Activated naive CD8-positive, alpha-beta T cell treated with anti-CD3 and anti-CD28 coated beads, Interleukin-2, amount 50 U/mL, for 16 hours (primary cell): ENCODE measurements at regions not wholly inside any gene's neighbourhood (a gene's known extent, or its start where the extent isn't known, plus 50 kb on each side); places are given as distances from the start of the nearest gene placed in this dataset.
A peak's percentile ranks its signal among the peaks of the same experiment; 100 is the strongest.

Source experiments
- DNase-seq: peaks from one replicate; pipeline ENCODE4 v3.0.0-alpha.2; 2020; ENCODE audit warnings: low read depth, low spot score

DNA sequence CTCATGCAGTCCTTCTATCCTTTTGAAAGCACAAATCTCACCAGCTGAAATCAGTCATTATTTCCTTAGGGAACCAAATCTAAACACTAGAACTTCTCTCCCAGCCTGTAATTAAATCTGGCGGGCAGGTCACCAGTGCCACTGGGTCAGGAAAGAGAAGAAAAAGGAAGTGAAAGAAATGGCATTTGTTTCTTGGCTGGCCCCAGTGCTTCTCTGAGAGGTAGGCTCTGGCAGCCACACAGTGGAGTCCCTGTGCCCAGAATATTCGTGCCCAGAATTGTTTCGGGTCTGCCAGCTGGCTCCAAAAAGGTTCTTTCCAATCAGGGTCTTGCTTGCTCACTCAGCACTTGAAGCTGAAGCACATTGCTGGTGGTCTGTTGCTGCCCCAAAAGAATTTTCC, 133.9 kb upstream of the MTAP start:
- no peak for DNase-seq

DNA sequence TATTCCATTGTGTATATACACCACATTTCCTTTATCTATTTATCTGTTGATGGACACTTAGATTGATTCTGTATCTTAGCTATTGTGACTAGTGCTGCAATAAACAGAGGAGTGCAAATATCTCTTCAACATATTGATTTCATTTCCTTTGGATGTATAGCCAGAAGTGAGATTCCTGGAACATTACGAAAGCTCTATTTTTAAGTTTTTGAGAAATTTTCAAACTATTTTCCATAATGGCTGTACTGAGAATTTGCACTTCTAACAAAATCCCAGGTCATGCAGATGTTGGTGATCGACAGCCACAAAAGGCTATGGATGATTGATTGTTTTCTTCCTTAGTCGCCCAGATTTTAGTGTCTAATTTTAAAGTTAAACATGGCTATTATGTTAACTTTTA, 132.7 kb upstream of the MTAP start:
- DNase-seq = no peak

DNA sequence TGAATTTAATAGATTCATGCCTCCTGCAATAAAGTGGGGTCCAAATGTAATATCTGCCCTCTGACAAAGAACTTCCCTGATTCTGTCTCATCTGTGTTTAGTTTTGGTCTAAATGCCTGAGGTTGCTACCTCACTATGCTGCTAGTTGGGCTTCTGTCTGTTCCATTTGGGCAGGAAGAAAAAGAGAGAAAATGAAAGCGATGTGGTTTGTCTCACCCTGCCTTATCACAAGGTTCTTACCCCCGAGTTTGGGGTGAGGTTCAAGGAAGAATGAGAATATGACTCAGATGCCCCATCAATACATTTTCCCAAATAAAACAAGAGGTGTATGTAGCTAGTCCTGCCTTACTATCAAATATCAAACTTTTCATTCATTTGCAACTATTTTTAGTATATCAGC, 132.1 kb upstream of the MTAP start:
- no peak for DNase-seq

DNA sequence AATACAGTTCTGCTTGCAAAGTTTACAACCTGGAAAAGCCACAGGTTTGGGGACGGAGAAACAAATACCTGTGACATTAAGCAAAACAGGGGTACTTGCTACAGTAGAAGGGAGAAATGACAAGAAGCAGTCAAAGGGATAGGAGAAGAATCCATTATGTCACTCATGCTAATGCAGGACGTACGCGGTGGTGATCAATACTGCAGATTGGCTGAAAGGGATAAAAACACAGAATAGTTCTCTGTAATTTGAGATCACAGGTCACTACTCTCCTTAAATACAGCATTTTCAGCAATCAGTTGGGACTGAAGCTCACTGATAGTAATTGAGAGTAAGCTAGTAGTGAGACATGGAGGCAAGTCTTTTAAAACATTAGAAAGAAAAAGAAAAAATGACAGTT, 130.3 kb upstream of the MTAP start:
- DNase-seq = no peak

DNA sequence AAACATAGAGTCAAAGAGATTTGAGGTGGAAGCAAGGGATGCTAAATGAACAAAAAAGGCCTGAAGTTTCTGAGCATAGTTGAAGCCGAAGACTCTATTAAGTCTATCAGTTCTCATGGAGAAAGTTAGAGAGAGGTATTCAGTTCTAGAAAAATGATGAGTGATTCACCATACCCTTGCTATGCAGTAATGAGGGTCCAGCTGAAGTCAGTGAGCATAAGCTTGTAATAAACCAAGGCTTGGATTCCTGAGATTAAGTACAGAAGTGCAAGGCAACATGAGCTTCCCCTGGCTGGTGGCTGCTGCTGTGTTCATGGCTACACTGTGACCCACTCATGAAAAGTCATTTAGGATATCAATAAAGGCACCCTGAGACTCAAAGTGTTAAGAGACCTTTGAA, 129.7 kb upstream of the MTAP start:
- DNase-seq = no peak

DNA sequence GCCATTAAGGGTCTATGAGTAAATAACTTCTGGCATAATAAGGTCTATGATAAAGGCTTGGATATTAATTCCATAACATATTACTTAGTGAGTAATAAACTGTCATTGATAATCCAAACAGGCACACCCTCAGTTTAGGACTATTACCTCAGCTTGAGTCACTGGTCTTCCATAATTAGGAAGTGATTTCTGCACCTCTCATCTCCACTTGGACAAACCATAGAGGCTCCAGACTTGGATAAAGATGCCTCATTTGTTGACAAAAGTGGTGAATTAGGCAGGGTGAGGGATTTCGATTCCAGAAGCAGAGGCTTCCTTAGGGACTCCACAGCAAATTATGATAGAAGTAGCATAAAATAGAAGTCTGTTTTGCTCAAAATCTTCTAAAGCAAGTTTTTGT, 127.5 kb upstream of the MTAP start:
- no peak for DNase-seq

- DNase-seq = no peak
Observed at GRCh38 chr9:21677387-21677786, 125.0 kb upstream of the MTAP start.

GRCh38 chr9:21677834-21678233, 124.6 kb upstream of the MTAP start:
- DNase-seq = no peak

DNA sequence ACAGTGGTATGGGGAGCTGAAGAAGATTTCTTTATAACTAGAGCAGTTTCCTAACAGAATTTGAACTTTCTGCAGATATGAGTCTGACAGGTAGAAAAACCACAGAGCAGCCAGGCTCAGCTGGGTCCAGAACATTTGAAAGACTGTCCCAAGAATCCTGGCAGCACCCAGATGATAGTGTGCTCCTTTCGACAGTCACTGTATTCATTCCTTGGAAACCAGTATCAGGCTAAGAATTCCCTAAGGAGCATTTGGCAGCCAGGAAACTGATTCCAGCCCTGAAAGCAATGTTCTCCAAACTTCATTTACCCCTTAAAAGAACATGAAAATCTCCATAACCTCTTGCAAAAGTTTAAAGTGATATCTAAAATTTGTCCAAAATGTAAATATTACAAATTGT, 123.0 kb upstream of the MTAP start:
- no peak for DNase-seq

DNA sequence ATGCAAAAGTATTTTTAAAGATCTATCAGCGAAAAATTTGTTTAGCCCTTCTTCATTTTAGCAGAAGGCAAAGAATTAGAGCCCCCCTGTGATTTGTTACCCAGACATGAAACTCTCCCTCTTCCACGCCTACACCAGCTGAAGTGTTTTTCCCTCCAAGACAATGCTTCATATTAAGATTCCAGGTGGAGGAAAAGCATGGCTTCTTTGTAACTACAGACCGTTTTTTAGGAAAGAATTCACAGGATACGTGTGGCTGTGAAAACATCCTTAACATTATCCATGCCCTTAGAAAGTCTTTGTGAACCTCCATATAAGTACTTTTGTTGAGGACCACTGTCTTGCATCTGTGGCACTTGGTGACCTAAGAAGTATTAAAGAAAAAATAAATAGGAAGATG, 121.8 kb upstream of the MTAP start:
- DNase-seq = no peak

DNA sequence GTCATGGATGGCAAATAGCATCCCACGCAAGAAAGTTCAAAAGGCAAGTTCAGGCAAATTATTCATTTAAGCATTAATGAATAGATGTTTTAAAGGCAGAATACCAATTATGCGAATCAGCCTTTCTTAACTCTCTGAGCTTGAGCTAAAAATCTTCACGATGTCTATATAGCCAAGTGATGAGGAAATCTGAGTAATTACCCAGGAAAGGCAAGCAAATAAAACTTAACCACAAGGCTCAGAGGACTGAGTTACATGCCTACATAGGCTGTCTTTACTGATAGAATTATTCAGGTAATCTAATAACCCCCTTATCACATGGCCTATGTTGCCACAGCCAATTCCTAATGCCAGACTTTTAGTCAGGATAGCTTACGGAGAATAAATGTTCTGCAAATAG, 120.8 kb upstream of the MTAP start:
- DNase-seq = no peak

DNA sequence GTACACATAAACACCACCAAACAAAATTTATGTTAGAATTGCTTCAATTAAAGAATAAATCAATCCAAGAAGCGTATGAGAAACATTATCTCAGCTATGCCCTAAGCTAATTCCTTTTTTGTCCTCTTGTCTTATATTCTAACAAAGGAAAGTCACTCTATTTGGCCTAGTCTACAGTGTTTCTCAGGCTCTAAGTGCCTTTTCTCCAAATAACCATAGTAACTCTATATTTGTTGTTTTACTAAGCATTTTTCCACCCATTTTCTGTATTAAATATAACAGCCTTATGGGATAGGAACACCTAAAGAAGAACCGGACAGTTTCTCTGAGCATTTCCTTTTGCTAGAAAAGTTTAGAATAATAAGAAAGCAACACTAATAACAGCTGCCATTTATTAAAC, 120.1 kb upstream of the MTAP start:
- no peak for DNase-seq

DNA sequence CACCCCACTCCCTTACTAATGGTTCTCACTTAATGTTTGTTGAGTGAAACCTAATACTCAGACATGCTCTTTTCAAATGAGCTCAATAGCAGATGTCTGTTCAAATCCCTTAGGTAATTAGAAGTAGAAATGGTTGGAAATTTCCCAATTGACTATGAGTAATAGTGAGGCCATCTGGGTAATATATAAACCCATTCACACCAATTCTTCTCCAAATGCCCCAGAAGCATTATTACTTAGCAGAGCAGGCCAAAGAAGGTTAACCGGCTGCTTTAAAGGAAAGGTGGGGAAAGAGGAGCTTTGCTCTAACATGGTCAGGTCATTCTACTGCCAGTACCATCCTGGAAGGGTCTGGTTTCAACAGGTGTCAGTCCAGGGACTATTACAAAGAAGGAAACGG, 119.5 kb upstream of the MTAP start:
- DNase-seq = no peak

GRCh38 chr9:21683484-21684175, 118.8 kb upstream of the MTAP start:
- no peak for DNase-seq

GRCh38 chr9:21684231-21684630, 118.2 kb upstream of the MTAP start:
- no peak for DNase-seq

- peak; percentile 38 for DNase-seq
Observed at GRCh38 chr9:21684831-21685362, 117.5 kb upstream of the MTAP start.

GRCh38 chr9:21685502-21685901, 116.9 kb upstream of the MTAP start:
- DNase-seq = no peak

GRCh38 chr9:21686738-21687137, 115.7 kb upstream of the MTAP start:
- DNase-seq = no peak

GRCh38 chr9:21687351-21687750, 115.1 kb upstream of the MTAP start:
- no peak for DNase-seq

GRCh38 chr9:21688108-21689102, 114.0 kb upstream of the MTAP start:
- no peak for DNase-seq

DNA sequence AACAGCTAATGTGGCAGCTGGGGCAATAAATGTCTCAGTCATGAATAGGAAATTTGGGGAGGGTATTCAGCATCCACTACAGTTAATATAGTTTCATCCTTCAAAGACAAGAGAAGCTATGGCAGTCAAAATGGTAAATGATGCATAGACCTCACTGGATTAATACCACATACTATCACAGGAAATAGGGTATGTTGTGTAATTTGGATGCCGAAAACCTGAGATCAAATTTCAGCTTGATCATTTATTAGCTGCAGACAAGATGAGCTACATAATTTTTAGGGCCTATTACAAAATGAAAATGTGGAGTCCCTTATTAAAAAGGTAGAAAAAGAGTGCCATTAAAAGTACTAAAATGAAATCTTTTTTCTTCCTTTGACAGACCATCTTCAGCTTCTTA, 112.6 kb upstream of the MTAP start:
- DNase-seq = no peak

DNA sequence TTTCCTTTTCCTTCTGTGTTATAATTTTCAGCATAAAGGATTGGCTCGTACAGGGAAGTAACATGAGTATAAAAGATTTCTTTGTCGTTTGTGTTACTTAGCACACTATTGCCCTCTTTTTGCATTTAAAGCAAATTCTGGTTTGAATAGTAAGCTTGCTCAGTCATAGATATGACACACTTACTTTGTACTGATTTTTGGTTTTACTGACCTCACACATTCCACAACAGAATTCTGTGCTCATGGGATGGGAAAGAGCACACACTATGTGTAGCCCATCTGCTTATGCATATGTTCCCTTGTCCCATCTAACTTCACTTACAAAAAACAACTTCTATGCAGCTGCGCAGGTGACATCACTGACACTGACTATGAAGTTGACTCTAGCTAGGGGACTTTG, 111.9 kb upstream of the MTAP start:
- no peak for DNase-seq

- no peak for DNase-seq
Observed at GRCh38 chr9:21692390-21692789, 110.0 kb upstream of the MTAP start.
